ENCODE measurements at regions not wholly inside any gene's neighbourhood (a gene's known extent, or its start where the extent isn't known, plus 50 kb on each side); places are given as distances from the start of the nearest gene placed in this dataset.

- TF ChIP-seq CTCF (IDR thresholded peaks at IDR 0.05; ENCODE audit: borderline replicate concordance, extremely low read depth, low read length, poor library complexity, severe bottlenecking) (no peak), EZH2 (IDR thresholded peaks at IDR 0.05; ENCODE audit: borderline replicate concordance, low read depth, low read length, severe bottlenecking) (no peak)
Observed at GRCh38 chr3:76646921-76647562, 392.9 kb upstream of the ROBO2 start.

All from DND-41 (cell line).